NT2/D1 (cell line): ENCODE measurements at regions not wholly inside any gene's neighbourhood (a gene's known extent, or its start where the extent isn't known, plus 50 kb on each side); places are given as distances from the start of the nearest gene placed in this dataset.

ENCODE experiments used
- DNase-seq: peaks from one replicate; pipeline ENCODE4 v3.0.0-alpha.2; 2011; ENCODE audit warnings: low read depth, low spot score
- H3K27me3 ChIP-seq: 2 replicates; pipeline ENCODE4 v1.6.0; 2011; ENCODE audit warnings: mild to moderate bottlenecking; ENCODE audit not compliant: insufficient read length, insufficient read depth
- H3K36me3 ChIP-seq: 2 replicates; pipeline ENCODE4 v1.6.1; 2011; ENCODE audit warnings: mild to moderate bottlenecking, low read length, mixed read lengths; ENCODE audit not compliant: insufficient read depth, insufficient read length
- H3K4me1 ChIP-seq: 2 replicates; pipeline ENCODE4 v1.5.1; 2011; ENCODE audit not compliant: insufficient read depth, insufficient read length
- H3K4me3 ChIP-seq: 2 replicates; pipeline ENCODE4 v1.5.1; 2011; ENCODE audit warnings: low read depth; ENCODE audit not compliant: insufficient read length
- H3K9ac ChIP-seq: 2 replicates; pipeline ENCODE4 v1.6.0; 2011; ENCODE audit warnings: low read depth; ENCODE audit not compliant: insufficient read length
- H3K9me3 ChIP-seq: 2 replicates; pipeline ENCODE4 v1.5.1; 2011; ENCODE audit warnings: mild to moderate bottlenecking, low read length; ENCODE audit not compliant: insufficient read depth
- SUZ12 ChIP-seq: IDR thresholded peaks from 2 replicates; pipeline ENCODE4 v1.6.1; 2011; ENCODE audit not compliant: insufficient read length, insufficient read depth; ENCODE audit errors: extremely low read depth
- YY1 ChIP-seq: IDR thresholded peaks from 2 replicates; pipeline ENCODE4 v1.6.1; 2011; ENCODE audit not compliant: insufficient read length, insufficient read depth
- ZNF274 ChIP-seq: IDR thresholded peaks from 2 replicates; pipeline ENCODE4 v1.6.1; 2011; ENCODE audit warnings: mild to moderate bottlenecking, low read depth, low read length

DNA sequence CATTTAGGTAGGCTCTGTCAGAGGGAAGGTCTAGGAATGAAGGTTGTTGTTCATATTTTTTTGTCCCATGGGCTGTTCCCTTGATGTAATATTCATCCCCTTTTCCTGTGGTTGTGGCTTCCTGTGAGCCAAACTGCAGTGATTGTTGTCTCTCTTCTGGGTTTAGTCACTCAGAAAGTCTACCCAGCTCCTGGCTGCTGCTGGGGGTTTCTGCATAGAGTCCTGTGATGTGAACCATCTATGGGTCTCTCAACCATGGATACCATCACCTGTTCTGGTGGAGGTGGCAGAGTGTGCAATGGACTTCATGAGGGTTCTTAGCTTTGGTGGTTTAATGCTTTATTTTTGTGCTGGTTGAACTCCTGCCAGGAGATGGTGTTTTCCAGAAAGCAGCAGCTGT lies 122.8 kb downstream of the ZC4H2 start:
- Histone ChIP-seq H3K36me3 (no peaks in the 10 kb centered on the region), H3K9me3 (no peaks in the 10 kb centered on the region), H3K4me1 (no peaks in the 10 kb centered on the region), H3K9ac (no peak overlapping the region), H3K27me3 (no peaks in the 10 kb centered on the region), H3K4me3 (no peak overlapping the region)
- TF ChIP-seq YY1 (no peak), SUZ12 (no peak), ZNF274 (no peak)
- no peak for DNase-seq

DNA sequence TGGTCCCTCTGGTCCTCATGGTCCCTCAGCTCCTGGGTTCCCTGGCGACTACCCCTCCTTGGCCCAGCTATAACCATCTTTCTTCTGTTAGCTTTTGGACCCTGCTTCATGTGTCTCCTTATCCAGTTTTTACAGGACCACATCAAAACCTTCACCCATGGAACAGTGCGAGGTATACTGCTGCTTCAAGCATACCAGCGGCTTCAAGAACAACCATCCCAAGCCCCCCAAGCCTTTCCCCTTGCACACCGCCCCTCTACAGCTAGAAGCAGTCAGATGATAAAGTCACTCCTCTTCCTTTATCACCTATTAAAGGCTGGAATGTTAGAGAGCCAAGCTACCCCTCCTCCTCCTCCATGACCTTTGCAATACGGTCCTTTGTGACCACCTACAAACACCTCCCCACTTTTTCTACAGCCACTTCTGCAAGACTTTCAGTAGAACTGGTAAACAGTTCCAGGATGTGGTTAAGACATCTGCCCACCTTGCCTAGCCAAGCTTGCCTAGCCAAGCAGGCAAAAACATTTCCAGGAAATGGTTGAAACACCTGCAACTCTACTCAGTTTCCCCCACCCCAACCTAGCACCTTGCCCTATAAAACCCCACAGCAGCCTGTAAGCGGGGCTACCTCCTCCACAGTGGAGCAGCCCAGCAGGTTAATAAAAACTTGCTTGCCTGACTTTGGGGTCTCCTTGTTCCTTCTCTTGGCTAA lies 125.7 kb downstream of the ZC4H2 start:
- no peaks in the 10 kb centered on the region for H3K4me1 ChIP-seq
- no peak overlapping the region for H3K4me3 ChIP-seq
- no peak overlapping the region for H3K9ac ChIP-seq
- H3K36me3 ChIP-seq, result no peaks in the 10 kb centered on the region
- H3K9me3 ChIP-seq, result no peaks in the 10 kb centered on the region
- no peaks in the 10 kb centered on the region for H3K27me3 ChIP-seq
- DNase-seq, result no peak
- TF ChIP-seq SUZ12, result no peak

DNA sequence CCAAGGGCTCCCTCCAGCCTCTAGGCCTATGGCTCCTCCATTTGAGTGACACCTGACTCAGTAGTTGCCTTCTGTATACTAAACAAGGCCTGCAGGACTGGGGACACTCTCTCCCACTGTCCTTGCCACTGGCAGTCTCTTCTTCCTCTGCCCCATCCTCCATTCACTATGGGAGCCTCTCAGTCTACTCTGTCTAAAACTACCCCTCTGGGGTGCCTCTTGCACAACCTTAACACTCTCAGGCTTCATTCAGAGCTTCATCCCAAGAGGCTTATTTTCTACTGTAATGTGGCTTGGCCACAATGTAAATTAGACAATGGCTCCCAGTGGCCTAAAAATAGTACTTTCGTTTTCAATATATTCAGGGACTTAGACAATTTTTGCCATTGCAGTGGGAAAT lies 133.0 kb downstream of the ZC4H2 start:
- H3K36me3 ChIP-seq, result no peaks in the 10 kb centered on the region
- TF ChIP-seq SUZ12 (no peak), YY1 (no peak), ZNF274 (no peak)
- no peak overlapping the region for H3K9ac ChIP-seq
- no peak for DNase-seq
- no peaks in the 10 kb centered on the region for H3K4me1 ChIP-seq
- no peaks in the 10 kb centered on the region for H3K27me3 ChIP-seq
- H3K4me3 ChIP-seq, result no peak overlapping the region
- no peaks in the 10 kb centered on the region; the same call in 1 of the 2 replicates for H3K9me3 ChIP-seq

DNA sequence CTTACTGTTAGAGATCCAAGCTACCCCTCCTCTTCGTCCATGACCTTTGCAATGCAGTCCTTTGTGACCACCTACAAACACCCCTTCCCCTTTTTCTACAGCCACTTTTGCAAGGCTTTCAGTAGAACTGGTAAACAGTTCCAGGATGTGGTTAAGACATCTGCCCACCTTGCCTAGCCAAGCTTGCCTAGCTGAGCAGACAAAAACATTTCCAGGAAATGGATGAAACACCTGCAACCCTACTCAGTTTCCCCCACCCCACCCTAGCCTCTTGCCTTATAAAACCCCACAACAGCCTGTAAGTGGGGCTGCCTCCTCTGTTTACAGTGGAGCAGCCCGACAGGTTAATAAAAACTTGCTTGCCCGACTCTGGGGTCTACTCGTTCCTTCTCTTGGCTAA lies 133.8 kb downstream of the ZC4H2 start:
- no peaks in the 10 kb centered on the region; the same call in 1 of the 2 replicates for H3K9me3 ChIP-seq
- TF ChIP-seq SUZ12 (no peak), YY1 (no peak), ZNF274 (no peak)
- no peak overlapping the region for H3K9ac ChIP-seq
- H3K27me3 ChIP-seq, result no peaks in the 10 kb centered on the region
- no peak for DNase-seq
- no peak overlapping the region for H3K4me3 ChIP-seq
- H3K36me3 ChIP-seq, result no peaks in the 10 kb centered on the region
- no peaks in the 10 kb centered on the region for H3K4me1 ChIP-seq

DNA sequence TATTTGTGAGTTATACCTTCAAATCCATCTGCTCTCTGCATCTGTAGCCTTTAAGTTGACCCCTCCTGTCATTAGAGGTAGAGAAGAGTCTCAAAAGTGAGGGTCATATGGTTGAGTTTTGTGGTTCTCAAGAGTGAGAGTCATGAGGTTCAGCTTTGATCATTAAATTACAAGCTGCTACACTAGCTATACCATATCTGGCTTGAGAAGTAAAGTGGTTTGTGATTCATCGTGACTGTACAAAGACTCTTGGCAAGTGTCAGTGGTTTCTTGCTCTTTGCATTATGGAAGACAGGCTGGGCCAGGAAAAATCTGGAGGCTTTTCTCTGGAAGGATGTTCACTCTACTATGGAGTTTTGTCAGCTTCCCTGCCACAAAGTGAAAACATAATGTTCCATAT lies 170.6 kb downstream of the ZC4H2 start:
- no peaks in the 10 kb centered on the region for H3K4me1 ChIP-seq
- no peak for TF ChIP-seq YY1
- no peak for TF ChIP-seq SUZ12
- TF ChIP-seq ZNF274, result no peak
- H3K36me3 ChIP-seq, result no peaks in the 10 kb centered on the region
- no peaks in the 10 kb centered on the region for H3K27me3 ChIP-seq
- H3K9ac ChIP-seq, result no peak overlapping the region
- no peak overlapping the region for H3K4me3 ChIP-seq
- DNase-seq, result no peak
- no peaks in the 10 kb centered on the region for H3K9me3 ChIP-seq

DNA sequence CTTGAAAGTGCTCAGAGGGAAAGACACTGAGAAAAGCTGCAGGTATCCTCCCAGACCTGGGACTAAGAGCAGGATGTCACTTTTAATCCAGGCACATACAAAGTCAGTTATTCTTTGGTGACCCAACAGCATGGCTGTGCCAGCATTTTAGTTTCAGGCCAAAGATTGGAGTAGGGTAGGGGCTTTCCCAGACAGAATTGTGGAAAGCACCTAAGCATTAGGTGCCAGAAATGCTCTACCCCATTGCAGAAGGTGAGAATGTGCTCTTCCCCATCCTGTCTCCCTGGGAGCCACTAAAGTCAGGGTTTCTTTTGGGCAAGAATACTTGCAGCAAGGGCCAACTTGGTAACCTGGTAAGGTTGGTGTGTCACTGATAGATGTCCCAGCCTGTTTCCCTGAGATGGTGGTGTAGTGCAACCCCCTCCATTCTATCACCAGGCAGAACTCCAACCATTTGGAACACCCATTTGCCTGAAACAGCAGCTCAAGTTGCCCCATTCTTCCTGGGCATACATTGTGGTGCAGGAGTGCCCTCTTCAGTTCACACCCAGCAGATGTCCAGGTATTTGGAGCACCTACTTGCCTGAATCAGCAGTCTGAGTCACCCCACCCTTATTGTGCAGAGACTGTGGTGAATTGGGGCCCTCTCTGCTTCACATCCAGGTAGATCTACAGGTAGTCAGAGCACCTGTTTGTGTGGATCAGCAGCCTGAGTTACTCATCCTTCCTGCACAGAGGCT lies 183.5 kb downstream of the ZC4H2 start:
- no peak for TF ChIP-seq SUZ12
- no peak for TF ChIP-seq YY1
- no peak for TF ChIP-seq ZNF274
- Histone ChIP-seq H3K27me3 (no peaks in the 10 kb centered on the region), H3K9me3 (0 out of 2 replicates have a peak, but pooled peaks cover 4% of the 10 kb centered on the region), H3K9ac (no peak overlapping the region), H3K36me3 (no peaks in the 10 kb centered on the region), H3K4me1 (no peaks in the 10 kb centered on the region), H3K4me3 (no peak overlapping the region)
- DNase-seq, result peak; percentile 16

DNA sequence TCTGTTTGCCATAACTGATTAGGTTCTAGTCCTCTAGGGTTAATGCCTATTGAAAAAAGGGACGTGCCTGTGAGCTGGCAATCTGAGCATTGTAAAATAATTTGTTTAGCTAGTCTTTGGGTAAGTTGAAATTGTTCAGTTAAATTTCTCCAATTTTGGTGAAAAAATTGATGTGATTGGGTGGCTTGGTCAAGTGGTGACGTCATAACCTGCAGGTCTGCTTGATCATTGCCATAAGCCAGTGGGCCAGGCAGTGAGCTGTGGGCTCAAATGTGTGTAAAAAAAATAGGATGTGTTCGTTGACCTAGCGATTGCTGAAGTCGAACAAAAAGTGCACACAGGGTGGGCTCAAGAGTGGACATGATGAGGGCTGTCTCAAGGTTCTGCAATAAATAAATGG lies 193.3 kb downstream of the ZC4H2 start:
- H3K4me1 ChIP-seq, result no peaks in the 10 kb centered on the region
- H3K36me3 ChIP-seq, result no peaks in the 10 kb centered on the region
- H3K27me3 ChIP-seq, result no peaks in the 10 kb centered on the region
- peaks cover 9% of the 10 kb centered on the region; the same call in 1 of the 2 replicates for H3K9me3 ChIP-seq
- TF ChIP-seq ZNF274, result no peak
- no peak overlapping the region for H3K9ac ChIP-seq
- DNase-seq, result no peak
- no peak overlapping the region for H3K4me3 ChIP-seq
